Panc1 (cell line): ENCODE measurements at regions not wholly inside any gene's neighbourhood (a gene's known extent, or its start where the extent isn't known, plus 50 kb on each side); places are given as distances from the start of the nearest gene placed in this dataset.

ENCODE experiments used
- ATAC-seq: fragments of 200-7000 bp; cut with Tn5 transposase; 2 replicates; pipeline ENCODE4 v1.9.1; 2020; ENCODE audit warnings: mild to moderate bottlenecking, moderate library complexity
- BruUV-seq: library from RNA; stranded (reverse); fragments of 400-500 nt; replicated peaks from 2 replicates; lab custom pipeline; 2021; lab: Mats Ljungman, UMichigan
- CTCF ChIA-PET: fragments of 300-600 bp; sonication (Branson Sonifier 250); formaldehyde crosslinking; loops from one replicate; lab custom pipeline; 2022; ENCODE audit warnings: antibody characterized with exemption; lab: Charles Lee
- POLR2A ChIA-PET: fragments of 300-600 bp; sonication (Branson Sonifier 250); formaldehyde crosslinking; loops from one replicate; lab custom pipeline; 2022; ENCODE audit warnings: antibody characterized with exemption; lab: Charles Lee
- DNase-seq: peaks from one replicate; pipeline ENCODE4 v3.0.0-alpha.2; 2010; ENCODE audit warnings: low read depth, low spot score
- H3K27ac ChIP-seq: 2 replicates; pipeline ENCODE4 v1.5.1; 2011; ENCODE audit warnings: mild to moderate bottlenecking, low read length, inconsistent platforms
- H3K27me3 ChIP-seq: fragments of 200-500 bp; sonication (Bioruptor generic); 2 replicates; pipeline ENCODE4 v1.6.0; 2014; ENCODE audit warnings: low read length, inconsistent platforms; ENCODE audit not compliant: control insufficient read depth, insufficient read depth
- H3K36me3 ChIP-seq: fragments of 200-500 bp; sonication (Bioruptor generic); 2 replicates; pipeline ENCODE4 v1.5.1; 2014; ENCODE audit warnings: inconsistent platforms, mild to moderate bottlenecking, low read length, moderate library complexity; ENCODE audit not compliant: control insufficient read depth, insufficient read depth
- H3K4me1 ChIP-seq: 2 replicates; pipeline ENCODE4 v1.5.1; 2011; ENCODE audit warnings: inconsistent platforms, mild to moderate bottlenecking, low read length, moderate library complexity; ENCODE audit not compliant: control insufficient read depth, insufficient read depth
- H3K4me3 ChIP-seq, 2 experiments: 2 replicates each; pipeline ENCODE4 v1.5.1; 2011 to 2012; ENCODE audit warnings: low read depth in 2 of 2, low read length in 2 of 2, mild to moderate bottlenecking in 2 of 2, inconsistent platforms in 1 of 2, moderate library complexity in 1 of 2
- H3K9me3 ChIP-seq: fragments of 200-500 bp; sonication (Bioruptor generic); 2 replicates; pipeline ENCODE4 v1.5.1; 2014; ENCODE audit warnings: low read depth, mild to moderate bottlenecking, inconsistent platforms, low read length, moderate library complexity; ENCODE audit not compliant: control insufficient read depth, insufficient read depth
- POLR2AphosphoS5 ChIP-seq: IDR thresholded peaks from 2 replicates; pipeline ENCODE4 v1.6.1; 2012; ENCODE audit warnings: mild to moderate bottlenecking, low read depth, low read length, moderate library complexity
- SIN3A ChIP-seq: IDR thresholded peaks from 2 replicates; pipeline ENCODE4 v1.6.1; 2012; ENCODE audit warnings: low read depth, mild to moderate bottlenecking, low read length, moderate library complexity, borderline replicate concordance; ENCODE audit not compliant: insufficient read depth
- TCF7L2 ChIP-seq: IDR thresholded peaks from 2 replicates; pipeline ENCODE4 v1.6.1; 2011; ENCODE audit warnings: mild to moderate bottlenecking, low read depth, low read length, inconsistent platforms
- in situ Hi-C: cut with HindIII; loops from 2 replicates; pipeline ENCODE4 v1.10.0; 2016; ENCODE audit warnings: low sequenced_read_pairs, low pct_unique_long_range_greater_than_20kb
- intact Hi-C: fragments of 100-400 bp; cut with micrococcal nuclease; formaldehyde crosslinking; loops from one replicate; pipeline ENCODE4 v1.10.0; 2022; ENCODE audit not compliant: unreplicated experiment
- TF ChIP-seq, protein P1 (sequence below): fragments of 450-650 bp; IDR thresholded peaks from 2 replicates; pipeline ENCODE4 v1.5.1; 2017; ENCODE audit warnings: mild to moderate bottlenecking
- TF ChIP-seq, protein P2 (sequence below), 2 experiments: IDR thresholded peaks; 2 replicates each; pipeline ENCODE4 v1.6.1; 2011 to 2012; ENCODE audit warnings: low read depth in 2 of 2, control low read depth in 1 of 2, low read length in 1 of 2, mild to moderate bottlenecking in 1 of 2, moderate library complexity in 1 of 2; ENCODE audit not compliant: insufficient read depth in 1 of 2

DNA sequence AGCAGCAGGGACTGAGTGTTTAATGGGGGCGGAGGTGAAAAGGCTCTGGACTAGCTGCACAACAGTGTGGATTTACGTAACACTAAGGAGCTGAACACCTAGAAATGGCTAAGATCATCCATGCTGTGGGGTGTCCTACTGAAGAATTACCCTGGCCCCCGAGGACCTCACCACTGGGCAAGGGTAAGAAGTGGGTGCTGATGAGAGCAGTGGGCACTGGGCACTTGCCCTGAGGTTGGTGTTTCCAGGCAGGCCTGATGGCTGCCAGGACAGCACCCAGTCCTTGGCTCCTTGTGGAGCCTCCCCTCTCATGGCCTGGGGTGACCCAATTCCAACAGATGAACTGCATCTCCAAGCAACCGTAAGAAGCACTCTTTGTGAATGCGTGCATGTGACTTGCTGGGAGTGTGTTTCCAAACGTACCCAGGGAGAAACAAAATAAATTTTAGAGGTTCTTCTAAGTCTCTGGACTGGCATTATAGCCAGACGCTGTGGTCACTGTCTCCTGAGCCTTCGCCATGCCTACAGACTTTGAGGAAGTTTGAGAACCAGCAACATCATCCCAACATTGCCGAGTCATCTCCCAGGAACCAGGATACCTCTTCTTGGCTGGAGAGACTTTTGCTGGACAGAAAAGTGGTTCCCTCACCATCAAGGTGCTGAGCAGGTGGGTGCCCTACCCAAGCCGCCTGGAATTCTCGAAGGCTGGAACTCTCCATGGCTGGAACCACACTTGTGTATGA, 245.9 kb downstream of the ERMARD start:
- ChIA-PET POLR2A (interaction anchor here (0.6 kb wide), 1 partner anchor 119 kb away, joined by 8 read pairs; no protein-coding TSS in a partner anchor), CTCF (no interaction called here)
- Histone ChIP-seq H3K27me3 (no peaks in the 10 kb centered on the region), H3K27ac (no peak overlapping the region), H3K4me1 (no peaks in the 10 kb centered on the region), H3K4me3 (no peak overlapping the region), H3K36me3 (no peaks in the 10 kb centered on the region), H3K9me3 (no peaks in the 10 kb centered on the region)
- in situ Hi-C loops (no loop called here), intact Hi-C loops (loop anchor here (5.0 kb wide), 1 partner anchor 815 kb away; no protein-coding TSS in a partner anchor)
- DNase-seq (no peak), ATAC-seq (no peak)
- TF ChIP-seq SIN3A: no peak
- BruUV-seq: no TSS peak

- DNase-seq: no peak
- no peaks in the 10 kb centered on the region for H3K9me3 ChIP-seq
- ChIA-PET CTCF (interaction anchor here (0.6 kb wide), 1 partner anchor 56 kb away, joined by 7 read pairs; no protein-coding TSS in a partner anchor), POLR2A (no interaction called here)
- no peaks in the 10 kb centered on the region for H3K36me3 ChIP-seq
- BruUV-seq: no TSS peak
- H3K27ac ChIP-seq: no peak overlapping the region
- no peak overlapping the region for H3K4me3 ChIP-seq
- in situ Hi-C loops: no loop called here
- no peak for ATAC-seq
- TF ChIP-seq, protein P1, sequence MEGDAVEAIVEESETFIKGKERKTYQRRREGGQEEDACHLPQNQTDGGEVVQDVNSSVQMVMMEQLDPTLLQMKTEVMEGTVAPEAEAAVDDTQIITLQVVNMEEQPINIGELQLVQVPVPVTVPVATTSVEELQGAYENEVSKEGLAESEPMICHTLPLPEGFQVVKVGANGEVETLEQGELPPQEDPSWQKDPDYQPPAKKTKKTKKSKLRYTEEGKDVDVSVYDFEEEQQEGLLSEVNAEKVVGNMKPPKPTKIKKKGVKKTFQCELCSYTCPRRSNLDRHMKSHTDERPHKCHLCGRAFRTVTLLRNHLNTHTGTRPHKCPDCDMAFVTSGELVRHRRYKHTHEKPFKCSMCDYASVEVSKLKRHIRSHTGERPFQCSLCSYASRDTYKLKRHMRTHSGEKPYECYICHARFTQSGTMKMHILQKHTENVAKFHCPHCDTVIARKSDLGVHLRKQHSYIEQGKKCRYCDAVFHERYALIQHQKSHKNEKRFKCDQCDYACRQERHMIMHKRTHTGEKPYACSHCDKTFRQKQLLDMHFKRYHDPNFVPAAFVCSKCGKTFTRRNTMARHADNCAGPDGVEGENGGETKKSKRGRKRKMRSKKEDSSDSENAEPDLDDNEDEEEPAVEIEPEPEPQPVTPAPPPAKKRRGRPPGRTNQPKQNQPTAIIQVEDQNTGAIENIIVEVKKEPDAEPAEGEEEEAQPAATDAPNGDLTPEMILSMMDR: no peak
- TF ChIP-seq SIN3A (no peak), POLR2AphosphoS5 (no peak), TCF7L2 (no peak)
- TF ChIP-seq, protein P2, sequence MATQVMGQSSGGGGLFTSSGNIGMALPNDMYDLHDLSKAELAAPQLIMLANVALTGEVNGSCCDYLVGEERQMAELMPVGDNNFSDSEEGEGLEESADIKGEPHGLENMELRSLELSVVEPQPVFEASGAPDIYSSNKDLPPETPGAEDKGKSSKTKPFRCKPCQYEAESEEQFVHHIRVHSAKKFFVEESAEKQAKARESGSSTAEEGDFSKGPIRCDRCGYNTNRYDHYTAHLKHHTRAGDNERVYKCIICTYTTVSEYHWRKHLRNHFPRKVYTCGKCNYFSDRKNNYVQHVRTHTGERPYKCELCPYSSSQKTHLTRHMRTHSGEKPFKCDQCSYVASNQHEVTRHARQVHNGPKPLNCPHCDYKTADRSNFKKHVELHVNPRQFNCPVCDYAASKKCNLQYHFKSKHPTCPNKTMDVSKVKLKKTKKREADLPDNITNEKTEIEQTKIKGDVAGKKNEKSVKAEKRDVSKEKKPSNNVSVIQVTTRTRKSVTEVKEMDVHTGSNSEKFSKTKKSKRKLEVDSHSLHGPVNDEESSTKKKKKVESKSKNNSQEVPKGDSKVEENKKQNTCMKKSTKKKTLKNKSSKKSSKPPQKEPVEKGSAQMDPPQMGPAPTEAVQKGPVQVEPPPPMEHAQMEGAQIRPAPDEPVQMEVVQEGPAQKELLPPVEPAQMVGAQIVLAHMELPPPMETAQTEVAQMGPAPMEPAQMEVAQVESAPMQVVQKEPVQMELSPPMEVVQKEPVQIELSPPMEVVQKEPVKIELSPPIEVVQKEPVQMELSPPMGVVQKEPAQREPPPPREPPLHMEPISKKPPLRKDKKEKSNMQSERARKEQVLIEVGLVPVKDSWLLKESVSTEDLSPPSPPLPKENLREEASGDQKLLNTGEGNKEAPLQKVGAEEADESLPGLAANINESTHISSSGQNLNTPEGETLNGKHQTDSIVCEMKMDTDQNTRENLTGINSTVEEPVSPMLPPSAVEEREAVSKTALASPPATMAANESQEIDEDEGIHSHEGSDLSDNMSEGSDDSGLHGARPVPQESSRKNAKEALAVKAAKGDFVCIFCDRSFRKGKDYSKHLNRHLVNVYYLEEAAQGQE (IDR thresholded peaks at IDR 0.05; ENCODE audit: insufficient read depth in 1 of 2, low read depth in 2 of 2, low read length in 1 of 2): no peak
- intact Hi-C loops: loop anchor here (5.0 kb wide), 1 partner anchor 814 kb away; no protein-coding TSS in a partner anchor
- H3K4me1 ChIP-seq: no peaks in the 10 kb centered on the region
- H3K27me3 ChIP-seq: no peaks in the 10 kb centered on the region
Observed at GRCh38 chr6:169996378-169997051, 245.1 kb downstream of the ERMARD start.

DNA sequence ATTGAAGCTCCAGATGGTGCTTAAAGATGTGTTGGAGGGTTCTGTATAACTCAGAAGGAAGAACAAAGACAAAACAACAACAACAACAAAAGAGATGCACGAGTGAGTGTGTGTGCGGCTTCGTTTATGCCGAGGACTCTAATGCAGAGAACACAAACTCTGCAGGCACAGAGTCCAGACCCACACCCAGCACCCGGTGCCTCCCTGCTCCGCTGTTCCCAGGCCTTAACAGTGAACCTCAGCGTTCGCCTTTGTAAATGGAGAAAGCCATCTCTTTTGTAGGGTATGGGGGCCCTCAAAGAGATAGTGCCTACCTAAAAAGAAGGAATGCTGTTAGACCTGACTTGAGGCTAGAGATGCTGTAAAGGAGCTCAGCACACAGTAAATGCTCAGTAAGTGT, 243.3 kb downstream of the ERMARD start:
- no peaks in the 10 kb centered on the region for H3K4me1 ChIP-seq
- no peaks in the 10 kb centered on the region for H3K27me3 ChIP-seq
- in situ Hi-C loops (no loop called here), intact Hi-C loops (loop anchor here (5.0 kb wide), 1 partner anchor 812 kb away; no protein-coding TSS in a partner anchor)
- ChIA-PET POLR2A (no interaction called here), CTCF (no interaction called here)
- no TSS peak for BruUV-seq
- ATAC-seq (no peak), DNase-seq (no peak)
- no peaks in the 10 kb centered on the region for H3K9me3 ChIP-seq
- no peak overlapping the region for H3K27ac ChIP-seq
- TF ChIP-seq POLR2AphosphoS5 (no peak), SIN3A (no peak), TCF7L2 (no peak)
- TF ChIP-seq, protein P1: no peak
- TF ChIP-seq, protein P2 (IDR thresholded peaks at IDR 0.05; ENCODE audit: insufficient read depth in 1 of 2, low read depth in 2 of 2, low read length in 1 of 2): no peak
- no peaks in the 10 kb centered on the region for H3K36me3 ChIP-seq
- no peak overlapping the region for H3K4me3 ChIP-seq
